T47D (cell line): ENCODE measurements at regions not wholly inside any gene's neighbourhood (a gene's known extent, or its start where the extent isn't known, plus 50 kb on each side); places are given as distances from the start of the nearest gene placed in this dataset.

ENCODE experiments used
- DNase-seq, 2 experiments: peaks; one replicate each; pipeline versions ENCODE4 v3.0.0 to v3.0.0-alpha.2; 2011 to 2012; ENCODE audit warnings: low read depth in 1 of 2, low spot score in 1 of 2
- JUND ChIP-seq: IDR thresholded peaks from 2 replicates; pipeline ENCODE4 v1.6.1; 2012; ENCODE audit warnings: low read depth
- in situ Hi-C: cut with HindIII; loops from 2 replicates; pipeline ENCODE4 v1.10.0; 2016; ENCODE audit warnings: low sequenced_read_pairs, low pct_unique_long_range_greater_than_20kb

DNA sequence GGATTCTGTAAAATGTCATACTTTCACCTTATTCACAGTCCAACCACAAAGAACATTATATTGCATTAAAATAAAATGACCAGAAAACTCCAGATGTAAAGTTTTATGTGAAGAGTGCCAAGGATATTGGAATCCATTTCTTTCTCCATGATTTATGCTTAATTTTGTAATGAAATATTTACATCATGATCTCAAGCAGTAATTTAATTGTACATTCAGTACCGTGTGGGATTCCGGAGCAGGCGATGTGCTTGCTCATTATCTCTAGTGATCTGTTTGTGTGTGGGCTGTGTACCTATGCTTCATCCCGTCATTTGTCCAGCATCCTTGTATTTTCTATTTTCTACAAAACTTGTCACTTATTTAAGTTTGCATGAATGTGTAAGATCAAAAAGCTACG is 415.9 kb upstream of the SLC8A1 start:
- TF ChIP-seq JUND, result no peak
- in situ Hi-C loops, result no loop called here
- no peak for DNase-seq

DNA sequence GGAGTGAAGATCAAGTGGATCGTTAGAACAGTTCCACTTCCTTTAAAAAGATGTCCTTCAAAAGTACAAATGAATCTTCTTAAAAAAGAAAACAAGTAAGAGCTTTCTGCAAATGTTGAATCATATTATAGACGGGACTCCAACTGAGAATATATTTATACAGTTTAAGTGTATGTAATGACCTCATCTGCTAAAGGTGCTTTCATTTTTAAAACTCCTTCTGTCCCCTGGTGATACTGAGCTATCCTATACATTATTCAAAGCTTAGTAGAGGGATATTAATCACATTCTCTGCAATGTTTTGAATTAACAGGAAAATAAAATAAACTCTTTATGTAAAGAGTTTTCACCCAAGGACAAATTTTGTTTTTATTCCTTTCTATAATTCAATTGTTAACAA is 420.7 kb upstream of the SLC8A1 start:
- in situ Hi-C loops, result no loop called here
- DNase-seq, result no peak
- no peak for TF ChIP-seq JUND

DNA sequence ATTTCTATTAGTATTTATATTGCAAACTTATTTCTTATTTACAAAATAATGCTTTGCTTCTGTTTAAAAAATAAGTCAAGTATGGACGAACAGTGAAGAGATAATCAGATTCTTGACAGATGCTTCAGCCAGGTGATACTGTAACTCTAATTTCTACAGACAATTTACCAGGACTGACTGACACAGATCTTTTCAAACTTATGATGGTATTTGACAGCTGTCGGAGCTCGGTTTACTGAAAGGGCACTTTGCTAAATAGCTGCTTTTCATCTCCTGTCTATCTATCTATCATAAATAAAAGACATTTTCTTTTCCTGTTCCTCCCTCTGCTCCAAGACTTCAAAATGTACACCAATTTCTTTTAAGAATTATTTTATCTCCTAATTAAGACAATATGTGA is 422.5 kb upstream of the SLC8A1 start:
- TF ChIP-seq JUND, result no peak
- no peak for DNase-seq
- in situ Hi-C loops, result no loop called here

DNA sequence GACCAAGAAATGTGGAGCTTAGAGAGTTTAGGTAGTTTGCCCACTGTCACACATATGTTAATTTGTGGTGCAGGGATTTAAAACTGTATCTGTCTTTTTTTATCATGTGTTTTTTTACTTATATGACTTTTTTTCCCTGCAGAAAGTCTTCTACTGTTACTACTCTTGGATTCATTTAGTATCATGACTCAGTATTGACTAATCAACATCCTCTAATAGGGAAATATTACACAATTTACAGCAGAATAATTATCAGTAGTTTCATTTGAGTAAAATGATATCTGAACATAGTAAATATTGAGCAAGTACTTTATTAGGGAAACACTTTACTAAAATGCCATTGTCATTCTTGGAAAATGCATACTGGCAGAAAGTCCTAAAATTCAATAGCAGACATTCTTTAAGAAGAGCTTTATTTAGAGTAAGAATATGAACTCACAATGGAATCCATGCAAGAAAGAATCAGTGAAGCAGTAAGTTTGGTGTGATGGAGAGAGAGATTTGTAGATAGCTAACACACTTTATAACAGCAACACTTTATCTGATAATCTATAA is 425.9 kb upstream of the SLC8A1 start:
- DNase-seq, result no peak
- in situ Hi-C loops, result no loop called here
- TF ChIP-seq JUND, result no peak

DNA sequence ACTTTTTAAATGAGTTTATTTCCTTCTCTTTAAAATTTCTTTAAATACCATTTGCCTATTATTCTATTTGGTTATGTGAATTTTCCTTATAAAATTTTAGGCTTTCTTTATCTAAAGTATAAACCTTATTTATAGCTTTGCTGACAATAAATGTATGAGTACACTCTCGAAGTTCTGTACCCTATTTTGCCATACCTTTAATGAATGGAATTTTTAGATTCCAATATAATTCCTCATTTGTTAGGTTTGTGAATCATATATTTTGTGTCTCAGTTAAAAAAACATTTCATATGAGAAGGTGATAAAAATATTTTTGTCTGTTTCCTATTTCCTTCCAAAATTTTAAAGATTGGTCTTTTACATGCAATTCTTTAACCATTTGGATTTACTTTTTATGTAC is 427.4 kb upstream of the SLC8A1 start:
- no peak for TF ChIP-seq JUND
- no peak for DNase-seq
- in situ Hi-C loops, result no loop called here

DNA sequence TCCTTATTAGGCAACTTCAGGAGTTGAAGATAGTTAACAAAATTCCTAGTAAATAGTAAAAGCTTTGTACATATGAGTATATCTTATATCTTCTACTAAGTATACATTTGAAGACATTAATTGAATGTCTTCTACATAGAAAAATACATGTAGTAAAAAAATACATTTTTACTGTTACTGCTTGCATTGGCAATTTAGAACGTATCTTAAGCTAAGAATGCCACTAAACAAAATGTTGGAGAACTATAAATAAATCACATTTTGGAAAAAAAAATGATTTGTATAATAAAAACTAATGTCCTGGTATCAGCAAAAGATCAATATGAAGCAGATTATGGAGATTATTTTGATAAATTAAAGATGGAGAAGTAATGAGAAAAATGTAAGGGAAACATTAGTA is 434.2 kb upstream of the SLC8A1 start:
- TF ChIP-seq JUND, result no peak
- in situ Hi-C loops, result no loop called here
- no peak for DNase-seq

DNA sequence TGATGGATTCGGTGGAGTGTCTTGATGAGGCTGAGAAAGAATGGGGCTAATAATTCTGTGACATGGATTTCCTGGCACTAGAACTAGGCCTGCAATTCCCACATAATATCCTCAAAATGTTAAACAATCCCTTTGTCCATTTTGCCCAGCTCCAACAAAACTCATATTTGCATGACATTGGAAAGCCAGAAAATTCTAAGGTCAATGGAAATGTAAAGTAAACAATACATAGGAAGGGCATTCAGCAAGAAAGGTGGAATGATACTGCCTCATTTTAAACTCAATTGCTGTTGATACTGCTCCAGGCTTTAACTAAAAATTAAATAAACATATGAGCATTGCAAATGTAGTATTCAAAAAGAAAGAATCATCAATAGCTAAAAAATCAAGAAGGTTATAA is 434.8 kb upstream of the SLC8A1 start:
- in situ Hi-C loops, result no loop called here
- DNase-seq, result no peak
- no peak for TF ChIP-seq JUND

DNA sequence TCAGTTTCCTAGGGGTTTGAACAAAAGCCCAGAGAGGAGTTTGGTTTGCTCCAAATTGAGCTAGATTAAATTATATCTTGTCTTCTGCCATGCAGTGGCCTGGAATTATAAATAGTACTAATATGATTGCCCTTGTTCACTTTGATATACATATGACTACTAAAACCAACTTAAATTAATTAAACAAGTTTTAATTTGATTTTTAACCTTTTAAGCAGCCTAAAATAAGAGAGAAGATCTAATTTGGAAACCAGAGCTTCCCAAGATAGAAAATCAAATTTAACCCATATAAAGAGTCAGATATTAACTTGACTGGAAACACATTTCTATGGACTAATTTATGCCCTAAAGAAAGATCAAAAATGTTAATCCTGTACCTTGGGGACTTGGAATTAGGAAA is 444.5 kb upstream of the SLC8A1 start:
- no peak for DNase-seq
- in situ Hi-C loops, result no loop called here

DNA sequence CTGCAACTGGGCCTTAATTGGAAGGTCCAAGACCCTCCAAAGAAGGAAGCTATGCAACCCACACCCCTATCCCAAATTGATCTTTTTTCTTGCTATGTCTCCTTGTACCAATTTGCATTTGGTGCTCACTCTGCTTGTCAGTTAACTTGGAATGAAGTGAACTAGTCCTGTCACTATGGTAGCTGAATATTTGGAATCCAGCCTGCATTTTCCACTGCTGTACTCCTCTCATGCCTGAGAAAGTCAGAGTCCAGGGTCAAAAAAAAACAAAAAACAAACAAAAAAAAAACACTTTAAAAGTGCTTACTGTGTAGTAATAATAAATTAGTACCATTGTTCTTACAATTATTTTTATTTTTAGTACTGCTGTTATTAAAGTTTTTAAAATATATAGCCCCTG is 462.8 kb upstream of the SLC8A1 start:
- no peak for TF ChIP-seq JUND
- in situ Hi-C loops, result no loop called here
- DNase-seq, result no peak

More for the DNA sequence above, 444.5 kb upstream of the SLC8A1 start:
- TF ChIP-seq JUND, result no peak

DNA sequence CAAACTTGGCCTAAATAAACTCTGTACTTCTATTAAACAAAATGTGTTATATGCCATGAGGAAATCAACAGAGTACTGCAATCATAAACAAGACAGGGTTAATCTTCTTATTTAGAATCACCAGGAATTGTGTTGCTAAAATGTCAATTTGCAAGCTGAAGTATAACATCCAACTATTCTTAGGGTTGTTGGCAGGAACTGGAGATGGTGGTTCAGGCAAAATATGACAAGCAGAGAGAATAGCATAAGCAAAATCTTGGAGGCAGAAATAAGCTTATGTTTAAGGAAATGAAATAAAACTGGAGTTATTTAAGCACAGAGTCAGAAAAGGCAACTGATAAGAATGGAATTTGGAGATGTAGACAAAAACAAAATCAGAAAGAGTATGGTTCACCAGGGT is 463.8 kb upstream of the SLC8A1 start:
- in situ Hi-C loops, result no loop called here
- no peak for TF ChIP-seq JUND
- DNase-seq, result no peak

DNA sequence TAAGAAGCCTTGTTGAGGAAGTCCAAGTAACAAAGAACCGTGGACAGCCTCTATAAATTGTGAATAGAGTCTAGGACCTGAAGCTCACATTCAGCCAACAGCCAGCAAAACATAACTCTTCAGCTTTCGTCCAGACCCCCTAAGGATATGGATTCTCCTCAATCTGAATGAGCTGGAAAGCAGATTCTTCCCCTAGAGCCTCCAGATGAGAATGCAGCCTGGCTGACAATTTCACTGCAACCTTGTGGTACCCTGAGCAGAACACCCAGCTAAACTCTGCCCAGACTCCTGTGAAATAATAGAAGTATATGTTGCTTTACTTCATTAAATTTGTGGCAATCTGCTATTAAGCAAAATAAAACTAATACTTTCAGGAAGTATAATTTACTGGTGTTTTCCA is 483.5 kb upstream of the SLC8A1 start:
- no peak for TF ChIP-seq JUND
- in situ Hi-C loops, result no loop called here
- no peak for DNase-seq

DNA sequence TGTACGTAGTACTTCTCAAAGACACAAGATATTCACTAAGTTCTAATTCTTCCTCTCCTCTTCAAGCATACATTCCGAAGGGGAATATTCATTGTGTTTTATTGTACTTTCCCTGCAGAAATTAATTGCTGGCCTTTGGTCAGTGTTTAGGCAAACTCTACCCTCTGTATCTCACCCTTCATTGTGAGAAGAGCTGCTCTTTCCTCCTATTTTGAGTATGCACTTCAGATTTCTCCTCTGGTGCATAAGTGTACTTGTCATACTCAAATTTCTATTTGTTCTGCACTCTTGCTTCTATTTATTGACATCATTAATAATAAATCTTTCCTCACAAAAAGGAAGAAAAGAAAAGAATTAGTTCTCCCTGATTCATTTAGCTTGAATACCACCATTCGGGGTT is 485.4 kb upstream of the SLC8A1 start:
- no peak for DNase-seq
- no peak for TF ChIP-seq JUND
- in situ Hi-C loops, result no loop called here

DNA sequence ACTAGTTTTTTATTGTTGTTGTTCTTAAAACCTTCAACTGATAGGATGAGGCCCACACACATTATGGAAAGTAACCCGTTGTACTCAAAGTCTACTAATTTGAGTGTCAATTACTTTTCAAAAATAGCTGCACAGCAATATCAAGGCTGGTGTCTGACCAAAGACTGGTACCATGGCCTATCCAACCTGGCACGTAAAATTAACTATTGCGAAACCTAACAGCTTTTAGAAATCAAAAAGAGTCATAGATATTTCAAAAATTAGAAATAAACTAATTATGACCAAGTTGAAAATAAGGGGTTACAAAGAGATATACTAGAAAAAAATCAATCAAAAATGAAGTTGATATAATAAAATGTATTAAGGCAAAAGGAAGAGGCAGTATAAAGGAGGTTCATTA is 501.5 kb upstream of the SLC8A1 start:
- no peak for DNase-seq
- no peak for TF ChIP-seq JUND

DNA sequence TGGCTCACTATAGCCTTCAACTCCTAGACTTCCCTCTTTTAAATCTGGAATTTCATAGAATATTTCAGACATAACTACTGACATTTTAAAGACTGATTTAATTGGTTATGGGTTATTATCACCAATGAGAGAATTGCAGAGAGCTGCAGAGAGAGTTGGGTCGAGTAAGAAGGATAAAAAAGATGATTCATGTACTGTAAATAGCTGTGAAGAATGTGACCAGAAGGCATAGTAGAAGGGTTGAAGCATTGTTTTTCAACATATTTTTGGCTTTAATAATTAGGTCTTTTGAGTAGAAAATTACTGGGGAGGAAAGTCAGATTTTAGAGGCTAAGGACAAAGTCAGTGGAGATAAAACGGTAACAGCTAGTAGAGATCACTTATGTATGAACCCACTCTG is 503.2 kb upstream of the SLC8A1 start:
- DNase-seq, result no peak
- no peak for TF ChIP-seq JUND
- in situ Hi-C loops, result no loop called here

More for the DNA sequence above, 501.5 kb upstream of the SLC8A1 start:
- in situ Hi-C loops, result no loop called here
